Liver (tissue), 8 donors: ENCODE measurements at regions not wholly inside any gene's neighbourhood (a gene's known extent, or its start where the extent isn't known, plus 50 kb on each side); places are given as distances from the start of the nearest gene placed in this dataset.

Source experiments
- DNase-seq: peaks from one replicate; pipeline ENCODE4 v3.0.0-alpha.2; 2017; ENCODE audit warnings: low spot score
- H3K27ac ChIP-seq, 2 donors: one replicate each; pipeline ENCODE4 v1.7.0; 2013; ENCODE audit warnings: inconsistent platforms in 2 of 2, low read length in 2 of 2, control low read depth in 1 of 2, low read depth in 1 of 2, mild to moderate bottlenecking in 1 of 2
- H3K27me3 ChIP-seq, 4 donors: one replicate each; pipeline versions ENCODE4 v1.6.1 to v1.7.0; 2013; ENCODE audit warnings: low read length in 3 of 4, inconsistent platforms in 1 of 4, mild to moderate bottlenecking in 1 of 4, moderate library complexity in 1 of 4; ENCODE audit not compliant: control insufficient read depth in 4 of 4, insufficient read depth in 4 of 4
- H3K36me3 ChIP-seq, 4 donors: one replicate each; pipeline versions ENCODE4 v1.6.1 to v1.7.0; 2013; ENCODE audit warnings: low read length in 3 of 4, mild to moderate bottlenecking in 3 of 4, low read depth in 1 of 4, moderate library complexity in 1 of 4; ENCODE audit not compliant: control insufficient read depth in 4 of 4, insufficient read depth in 3 of 4
- H3K4me1 ChIP-seq, 4 donors: one replicate each; pipeline versions ENCODE4 v1.6.1 to v1.7.0; 2013; ENCODE audit warnings: low read length in 3 of 4, mild to moderate bottlenecking in 3 of 4, moderate library complexity in 1 of 4; ENCODE audit not compliant: control insufficient read depth in 4 of 4, insufficient read depth in 4 of 4
- H3K4me3 ChIP-seq, 3 donors: one replicate each; pipeline versions ENCODE4 v1.6.1 to v1.7.0; 2013; ENCODE audit warnings: low read length in 3 of 3, control low read depth in 1 of 3, low read depth in 1 of 3, mild to moderate bottlenecking in 1 of 3
- H3K9ac ChIP-seq, 2 donors: one replicate each; pipeline ENCODE4 v1.7.0; 2013; ENCODE audit warnings: low read length in 2 of 2, mild to moderate bottlenecking in 2 of 2, moderate library complexity in 2 of 2, control low read depth in 1 of 2, low read depth in 1 of 2
- H3K9me3 ChIP-seq, 4 donors: one replicate each; pipeline versions ENCODE4 v1.6.1 to v1.7.0; 2013; ENCODE audit warnings: low read length in 3 of 4; ENCODE audit not compliant: control insufficient read depth in 4 of 4
- FOXA1 ChIP-seq: IDR thresholded peaks from 2 replicates; pipeline ENCODE4 v1.6.1; 2016; ENCODE audit warnings: antibody characterized with exemption
- FOXA2 ChIP-seq: IDR thresholded peaks from 2 replicates; pipeline ENCODE4 v1.6.1; 2016; ENCODE audit warnings: antibody characterized with exemption
- GABPA ChIP-seq, 2 donors: IDR thresholded peaks in 1 of 2; conservative IDR thresholded peaks in 1 of 2; 2 replicates each; pipeline ENCODE4 v1.6.1; 2016; ENCODE audit warnings: antibody characterized with exemption in 2 of 2, mild to moderate bottlenecking in 1 of 2, moderate library complexity in 1 of 2
- HNF4A ChIP-seq, 2 donors: conservative IDR thresholded peaks; 2 replicates each; pipeline ENCODE4 v1.6.1; 2016; ENCODE audit warnings: antibody characterized with exemption in 2 of 2, mild to moderate bottlenecking in 2 of 2
- HNF4G ChIP-seq: IDR thresholded peaks from 2 replicates; pipeline ENCODE4 v1.6.1; 2016; ENCODE audit warnings: antibody characterized with exemption
- JUND ChIP-seq, 2 donors: IDR thresholded peaks; 2 replicates each; pipeline ENCODE4 v1.6.1; 2016; ENCODE audit warnings: antibody characterized with exemption in 2 of 2
- NR2F2 ChIP-seq: IDR thresholded peaks from 2 replicates; pipeline ENCODE4 v1.6.1; 2016; ENCODE audit warnings: antibody characterized with exemption
- RAD21 ChIP-seq, 2 donors: IDR thresholded peaks; 2 replicates each; pipeline ENCODE4 v1.6.1; 2016; ENCODE audit warnings: antibody characterized with exemption in 2 of 2, mild to moderate bottlenecking in 2 of 2
- REST ChIP-seq: IDR thresholded peaks from 2 replicates; pipeline ENCODE4 v1.6.1; 2016; ENCODE audit warnings: antibody characterized with exemption, mild to moderate bottlenecking
- RXRA ChIP-seq, 2 donors: IDR thresholded peaks; 2 replicates each; pipeline ENCODE4 v1.6.1; 2017 to 2018; ENCODE audit warnings: antibody characterized with exemption in 2 of 2, mild to moderate bottlenecking in 1 of 2
- SP1 ChIP-seq: IDR thresholded peaks from 2 replicates; pipeline ENCODE4 v1.6.1; 2018; ENCODE audit warnings: antibody characterized with exemption, mild to moderate bottlenecking
- TAF1 ChIP-seq: conservative IDR thresholded peaks from 2 replicates; pipeline ENCODE4 v1.6.1; 2016; ENCODE audit warnings: antibody characterized with exemption, mild to moderate bottlenecking
- YY1 ChIP-seq: IDR thresholded peaks from 2 replicates; pipeline ENCODE4 v1.6.1; 2016; ENCODE audit warnings: antibody characterized with exemption, mild to moderate bottlenecking
- WGBS: extraction: QIAGEN DNeasy Blood & Tissue Kit; methylation state at CpG from one replicate; pipeline ENCODE4 v1.1.7; 2013; 5-methylcytosine and 5-hydroxymethylcytosine counted together
- TF ChIP-seq, protein P1 (sequence below): IDR thresholded peaks from 2 replicates; pipeline ENCODE4 v1.6.1; 2016; ENCODE audit warnings: antibody characterized with exemption
- TF ChIP-seq, protein P2 (sequence below): fragments of 150-350 bp; IDR thresholded peaks from 2 replicates; pipeline ENCODE4 v1.5.1; 2017; ENCODE audit warnings: improper control_type of control experiment, low read depth, low read length; ENCODE audit not compliant: missing input control
- donor health status: healthy.
- donor health status: healthy.
- donor health status: healthy.
- donor health status: healthy.
- donor health status: healthy.

DNA sequence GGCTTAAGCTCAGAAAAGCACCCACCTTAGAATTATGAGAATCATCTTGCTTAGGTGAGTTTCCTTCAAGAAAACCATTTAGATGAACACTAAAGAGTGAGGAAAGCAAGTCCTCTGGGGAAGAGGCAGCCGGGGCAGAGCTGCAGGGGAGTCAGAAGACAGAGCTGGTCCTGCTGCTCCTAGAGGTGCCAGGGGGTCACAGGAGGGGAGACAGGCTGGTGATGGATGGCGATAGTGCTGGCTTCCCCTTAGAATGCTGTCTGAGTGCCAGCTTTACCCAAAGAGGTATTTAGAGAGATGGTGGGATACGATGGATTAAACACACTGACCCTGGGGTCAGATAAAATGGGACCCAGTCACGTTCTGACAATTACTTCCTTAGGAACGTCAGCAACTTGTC, 269.4 kb downstream of the TDRD15 start:
- Histone ChIP-seq H3K4me1 (no peaks in the 10 kb centered on the region), H3K4me3 (no peak overlapping the region), H3K9ac (no peak overlapping the region), H3K36me3 (no peaks in the 10 kb centered on the region), H3K9me3 (no peaks in the 10 kb centered on the region), H3K27ac (no peak overlapping the region), H3K27me3 (no peaks in the 10 kb centered on the region)
- DNase-seq, result no peak
- 51% methylated on average over 5 of the region's 5 CpGs for WGBS
- TF ChIP-seq GABPA (IDR thresholded peaks at IDR 0.05 in 1 of 2, conservative IDR thresholded peaks at IDR 0.05 in 1 of 2) (no peak), SP1 (no peak), REST (no peak), YY1 (no peak), FOXA1 (no peak), RXRA (IDR thresholded peaks at IDR 0.05) (no peak), HNF4A (conservative IDR thresholded peaks at IDR 0.05) (no peak), RAD21 (IDR thresholded peaks at IDR 0.05) (no peak), JUND (IDR thresholded peaks at IDR 0.05) (no peak), NR2F2 (no peak), HNF4G (no peak), TAF1 (no peak)
- TF ChIP-seq, protein P1, sequence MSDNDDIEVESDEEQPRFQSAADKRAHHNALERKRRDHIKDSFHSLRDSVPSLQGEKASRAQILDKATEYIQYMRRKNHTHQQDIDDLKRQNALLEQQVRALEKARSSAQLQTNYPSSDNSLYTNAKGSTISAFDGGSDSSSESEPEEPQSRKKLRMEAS, result no peak
- TF ChIP-seq, protein P2, sequence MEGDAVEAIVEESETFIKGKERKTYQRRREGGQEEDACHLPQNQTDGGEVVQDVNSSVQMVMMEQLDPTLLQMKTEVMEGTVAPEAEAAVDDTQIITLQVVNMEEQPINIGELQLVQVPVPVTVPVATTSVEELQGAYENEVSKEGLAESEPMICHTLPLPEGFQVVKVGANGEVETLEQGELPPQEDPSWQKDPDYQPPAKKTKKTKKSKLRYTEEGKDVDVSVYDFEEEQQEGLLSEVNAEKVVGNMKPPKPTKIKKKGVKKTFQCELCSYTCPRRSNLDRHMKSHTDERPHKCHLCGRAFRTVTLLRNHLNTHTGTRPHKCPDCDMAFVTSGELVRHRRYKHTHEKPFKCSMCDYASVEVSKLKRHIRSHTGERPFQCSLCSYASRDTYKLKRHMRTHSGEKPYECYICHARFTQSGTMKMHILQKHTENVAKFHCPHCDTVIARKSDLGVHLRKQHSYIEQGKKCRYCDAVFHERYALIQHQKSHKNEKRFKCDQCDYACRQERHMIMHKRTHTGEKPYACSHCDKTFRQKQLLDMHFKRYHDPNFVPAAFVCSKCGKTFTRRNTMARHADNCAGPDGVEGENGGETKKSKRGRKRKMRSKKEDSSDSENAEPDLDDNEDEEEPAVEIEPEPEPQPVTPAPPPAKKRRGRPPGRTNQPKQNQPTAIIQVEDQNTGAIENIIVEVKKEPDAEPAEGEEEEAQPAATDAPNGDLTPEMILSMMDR, result no peak

GRCh38 chr2:21395366-21395765, 271.6 kb downstream of the TDRD15 start:
- TF ChIP-seq RAD21 (IDR thresholded peaks at IDR 0.05), result peak; percentile 73
- TF ChIP-seq JUND (IDR thresholded peaks at IDR 0.05), result no peak
- TF ChIP-seq, protein P1, result peak; percentile 38
- TF ChIP-seq, protein P2, result peak; percentile 55
- no peak for TF ChIP-seq FOXA2
- H3K27me3 ChIP-seq, result no peaks in the 10 kb centered on the region
- no peak overlapping the region for H3K27ac ChIP-seq
- 57% methylated on average over 4 of the region's 4 CpGs for WGBS
- H3K9me3 ChIP-seq, result no peaks in the 10 kb centered on the region
- H3K36me3 ChIP-seq, result no peaks in the 10 kb centered on the region
- H3K4me1 ChIP-seq, result no peaks in the 10 kb centered on the region
- no peak for DNase-seq
- no peak overlapping the region for H3K9ac ChIP-seq
- no peak overlapping the region for H3K4me3 ChIP-seq
